HFFc6 (cell line): ENCODE measurements at regions not wholly inside any gene's neighbourhood (a gene's known extent, or its start where the extent isn't known, plus 50 kb on each side); places are given as distances from the start of the nearest gene placed in this dataset.

Source experiments
- DNase-seq: peaks from one replicate; pipeline ENCODE4 v3.0.0-alpha.2; 2018
- H3K27ac Mint-ChIP-seq: 2 replicates; pipeline ENCODE4 v1.8.0; 2020; ENCODE audit warnings: mild to moderate bottlenecking, mixed read lengths
- H3K27me3 Mint-ChIP-seq: 2 replicates; pipeline ENCODE4 v1.8.0; 2021; ENCODE audit warnings: mild to moderate bottlenecking, moderate library complexity, mixed read lengths; ENCODE audit not compliant: insufficient read depth
- H3K36me3 Mint-ChIP-seq: 2 replicates; pipeline ENCODE4 v1.8.0; 2021; ENCODE audit warnings: low read depth, mixed read lengths
- H3K4me1 Mint-ChIP-seq: 2 replicates; pipeline ENCODE4 v1.8.0; 2020; ENCODE audit warnings: low read depth, mixed read lengths
- H3K4me3 Mint-ChIP-seq: 2 replicates; pipeline ENCODE4 v1.8.0; 2020; ENCODE audit warnings: mild to moderate bottlenecking, moderate library complexity, mixed read lengths
- H3K9me3 Mint-ChIP-seq: 2 replicates; pipeline ENCODE4 v1.8.0; 2020; ENCODE audit warnings: mild to moderate bottlenecking, mixed read lengths
- TF ChIP-seq, protein P1 (sequence below): fragments of 200-600 bp; sonication (generic); IDR thresholded peaks from 2 replicates; pipeline ENCODE4 v1.5.0; 2021; ENCODE audit warnings: antibody characterized with exemption, mild to moderate bottlenecking

DNA sequence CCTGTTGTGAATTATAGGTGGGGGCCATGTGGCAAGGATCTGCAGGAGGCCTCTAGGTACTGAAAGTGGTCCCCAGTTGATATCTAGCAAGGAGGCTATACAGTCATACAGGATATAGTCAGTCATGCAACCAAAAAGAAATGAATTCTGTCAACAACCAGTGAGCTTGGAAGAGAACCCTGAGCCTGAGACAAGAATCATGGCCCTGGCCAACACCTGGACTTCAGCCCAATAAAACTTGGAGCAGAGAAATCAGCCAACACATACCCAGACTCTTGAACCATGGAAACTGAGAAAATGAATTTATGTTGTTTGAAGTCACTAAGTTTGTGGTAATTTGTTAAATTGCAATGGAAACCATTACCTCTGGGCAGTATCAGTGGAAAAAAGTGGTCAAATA, 370.2 kb downstream of the KIF16B start:
- Mint-ChIP-seq H3K27ac (no peak overlapping the region), H3K36me3 (no peaks in the 10 kb centered on the region), H3K27me3 (no peaks in the 10 kb centered on the region; the same call in 1 of the 2 replicates), H3K4me1 (no peaks in the 10 kb centered on the region), H3K9me3 (peaks cover 64% of the 10 kb centered on the region), H3K4me3 (no peak overlapping the region)
- TF ChIP-seq, protein P1, sequence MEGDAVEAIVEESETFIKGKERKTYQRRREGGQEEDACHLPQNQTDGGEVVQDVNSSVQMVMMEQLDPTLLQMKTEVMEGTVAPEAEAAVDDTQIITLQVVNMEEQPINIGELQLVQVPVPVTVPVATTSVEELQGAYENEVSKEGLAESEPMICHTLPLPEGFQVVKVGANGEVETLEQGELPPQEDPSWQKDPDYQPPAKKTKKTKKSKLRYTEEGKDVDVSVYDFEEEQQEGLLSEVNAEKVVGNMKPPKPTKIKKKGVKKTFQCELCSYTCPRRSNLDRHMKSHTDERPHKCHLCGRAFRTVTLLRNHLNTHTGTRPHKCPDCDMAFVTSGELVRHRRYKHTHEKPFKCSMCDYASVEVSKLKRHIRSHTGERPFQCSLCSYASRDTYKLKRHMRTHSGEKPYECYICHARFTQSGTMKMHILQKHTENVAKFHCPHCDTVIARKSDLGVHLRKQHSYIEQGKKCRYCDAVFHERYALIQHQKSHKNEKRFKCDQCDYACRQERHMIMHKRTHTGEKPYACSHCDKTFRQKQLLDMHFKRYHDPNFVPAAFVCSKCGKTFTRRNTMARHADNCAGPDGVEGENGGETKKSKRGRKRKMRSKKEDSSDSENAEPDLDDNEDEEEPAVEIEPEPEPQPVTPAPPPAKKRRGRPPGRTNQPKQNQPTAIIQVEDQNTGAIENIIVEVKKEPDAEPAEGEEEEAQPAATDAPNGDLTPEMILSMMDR, result no peak
- no peak for DNase-seq

DNA sequence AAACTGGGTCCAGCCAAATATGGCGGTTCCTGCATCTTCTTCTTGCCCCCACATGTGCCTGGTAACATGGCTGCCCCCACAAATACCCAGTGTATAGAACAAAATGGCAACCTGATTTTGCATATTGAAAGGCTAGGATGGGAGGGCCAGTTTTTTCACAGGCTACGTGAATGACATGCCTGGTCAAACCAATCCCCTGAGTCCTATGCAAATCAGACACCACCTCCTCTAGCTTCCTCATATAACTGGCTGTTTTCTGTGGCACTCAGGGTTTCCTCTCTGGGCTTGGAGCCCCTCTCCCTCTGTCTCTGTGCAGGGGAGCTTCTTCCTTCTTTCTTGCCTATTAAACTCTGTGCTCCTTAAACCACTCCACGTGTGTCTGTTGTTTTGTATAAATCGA, 372.1 kb downstream of the KIF16B start:
- Mint-ChIP-seq H3K36me3 (no peaks in the 10 kb centered on the region), H3K27ac (no peak overlapping the region), H3K27me3 (no peaks in the 10 kb centered on the region; the same call in 1 of the 2 replicates), H3K4me1 (no peaks in the 10 kb centered on the region), H3K4me3 (no peak overlapping the region), H3K9me3 (peaks cover 66% of the 10 kb centered on the region)
- TF ChIP-seq, protein P1, result no peak
- DNase-seq, result no peak

DNA sequence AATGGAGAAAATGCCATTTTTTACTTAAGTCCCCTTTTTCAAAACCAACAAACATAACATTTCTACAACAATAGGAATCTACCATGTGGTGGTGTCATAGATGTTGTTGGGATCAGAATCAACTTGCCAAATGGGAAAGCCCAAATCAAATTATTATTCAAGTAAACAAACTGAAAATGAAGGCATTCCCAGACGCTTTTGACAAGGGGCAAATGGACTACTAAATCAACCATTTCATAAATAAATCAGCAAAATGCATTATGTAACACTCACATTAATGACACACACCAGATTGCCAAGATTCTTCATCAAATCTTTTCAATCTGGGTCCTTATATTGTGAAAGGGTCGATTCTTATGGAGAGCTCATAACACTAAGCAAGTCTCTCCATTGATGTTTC, 375.6 kb downstream of the KIF16B start:
- no peaks in the 10 kb centered on the region for H3K36me3 Mint-ChIP-seq
- no peak overlapping the region for H3K27ac Mint-ChIP-seq
- H3K4me3 Mint-ChIP-seq, result no peak overlapping the region
- H3K27me3 Mint-ChIP-seq, result no peaks in the 10 kb centered on the region
- no peak for DNase-seq
- no peaks in the 10 kb centered on the region for H3K4me1 Mint-ChIP-seq
- TF ChIP-seq, protein P1, result no peak
- peaks cover 57% of the 10 kb centered on the region for H3K9me3 Mint-ChIP-seq

DNA sequence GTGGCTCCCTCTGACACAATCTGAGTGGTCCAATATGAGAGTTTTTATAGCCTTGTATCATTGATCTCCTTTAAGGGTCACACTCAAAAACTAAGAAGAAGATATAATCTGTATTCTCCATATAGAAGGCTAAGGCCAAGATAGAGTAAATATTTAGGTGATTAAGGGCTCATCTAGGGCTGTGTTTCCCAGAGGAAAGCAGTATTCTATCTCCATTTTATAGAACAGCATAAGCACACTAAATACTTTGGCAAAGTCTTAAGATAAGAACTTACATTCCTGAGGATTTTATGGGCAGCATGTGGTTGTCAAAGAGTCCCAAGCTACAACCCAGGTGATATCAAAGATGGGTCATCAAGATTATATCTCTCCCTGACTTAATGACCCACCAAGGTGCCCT, 377.6 kb downstream of the KIF16B start:
- Mint-ChIP-seq H3K4me3 (no peak overlapping the region), H3K36me3 (no peaks in the 10 kb centered on the region), H3K9me3 (peaks cover 60% of the 10 kb centered on the region), H3K27ac (no peak overlapping the region), H3K4me1 (no peaks in the 10 kb centered on the region), H3K27me3 (peaks cover 2% of the 10 kb centered on the region; the same call in 1 of the 2 replicates)
- TF ChIP-seq, protein P1, result no peak
- DNase-seq, result no peak

DNA sequence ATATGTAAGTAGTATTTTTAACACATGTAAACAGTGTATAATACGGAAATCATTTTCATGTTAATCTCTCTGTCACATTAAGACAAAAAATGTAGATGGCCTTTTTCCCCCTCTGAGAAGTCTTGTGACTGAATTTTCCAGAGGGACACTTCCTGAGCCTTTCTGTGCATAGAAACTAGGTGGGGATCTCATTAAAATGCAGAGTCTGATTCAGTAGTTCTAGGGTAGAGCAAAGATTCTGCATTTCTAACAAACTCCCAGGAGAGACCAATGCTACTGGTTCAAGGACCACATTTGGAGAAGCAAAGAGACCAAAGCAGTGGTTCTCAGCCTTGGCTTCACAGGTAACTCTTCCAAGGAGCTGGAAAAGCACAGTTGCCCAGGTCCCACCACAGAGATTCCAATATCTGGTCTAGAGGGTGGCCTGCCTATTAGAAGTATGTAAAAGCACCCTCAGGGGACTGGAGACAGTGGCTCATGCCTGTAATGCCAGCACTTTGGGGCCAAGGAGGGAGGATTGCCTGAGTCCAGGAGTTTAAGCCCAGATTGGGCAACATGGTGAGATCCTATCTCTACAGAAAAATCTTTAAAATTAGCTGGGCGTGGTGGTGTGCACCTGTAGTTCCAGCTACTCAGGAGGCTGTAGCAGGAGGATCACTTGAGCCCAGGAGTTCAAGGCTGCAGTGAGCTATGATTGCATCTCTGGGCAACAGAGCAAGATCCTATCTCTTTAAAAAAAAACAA, 378.5 kb downstream of the KIF16B start:
- H3K4me3 Mint-ChIP-seq, result no peak overlapping the region
- no peak for DNase-seq
- H3K9me3 Mint-ChIP-seq, result peaks cover 62% of the 10 kb centered on the region
- H3K27ac Mint-ChIP-seq, result no peak overlapping the region
- TF ChIP-seq, protein P1, result no peak
- H3K4me1 Mint-ChIP-seq, result no peaks in the 10 kb centered on the region
- peaks cover 2% of the 10 kb centered on the region; the same call in 1 of the 2 replicates for H3K27me3 Mint-ChIP-seq
- no peaks in the 10 kb centered on the region for H3K36me3 Mint-ChIP-seq
